ENCODE measurements at regions not wholly inside any gene's neighbourhood (a gene's known extent, or its start where the extent isn't known, plus 50 kb on each side); places are given as distances from the start of the nearest gene placed in this dataset.
A peak's percentile ranks its signal among the peaks of the same experiment; 100 is the strongest.

DNA sequence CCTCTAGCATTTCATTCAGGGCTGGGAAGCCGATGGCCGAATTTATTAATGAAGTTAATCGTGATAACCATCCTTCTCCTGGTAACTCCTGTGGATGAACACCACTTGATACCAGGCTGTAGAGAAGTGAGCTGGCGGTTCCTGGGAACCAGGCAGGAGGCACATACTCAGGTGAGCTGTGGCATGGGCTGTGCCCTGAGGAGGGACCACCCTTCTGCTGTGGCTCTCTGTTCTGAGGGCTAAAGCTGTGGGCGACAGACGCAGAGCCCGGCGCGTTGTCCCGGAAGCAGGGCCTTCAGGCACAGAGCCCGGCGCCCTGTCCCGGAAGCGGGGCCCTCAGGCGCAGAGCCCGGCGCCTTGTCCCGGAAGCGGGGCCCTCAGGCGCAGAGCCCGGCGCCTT, 462.3 kb upstream of the SALL3 start:
- H3K36me3 ChIP-seq, result no peaks in the 10 kb centered on the region
- H3K9me3 ChIP-seq, result no peaks in the 10 kb centered on the region
- 88 to 91% methylated on average over 22 of the region's 22 CpGs for WGBS, 2 donors
- no peaks in the 10 kb centered on the region for H3K4me1 ChIP-seq
- H3K27me3 ChIP-seq, result peaks cover 0 to 4% (median 0%) of the 10 kb centered on the region in 3 donors
- intact Hi-C loops (cut with DNase I), result no loop called here
- no peak overlapping the region for H3K27ac ChIP-seq
- TF ChIP-seq CTCF (IDR thresholded peaks at IDR 0.05) (no peak), POLR2AphosphoS5 (IDR thresholded peaks at IDR 0.05) (no peak), EP300 (IDR thresholded peaks at IDR 0.05) (no peak), POLR2A (IDR thresholded peaks at IDR 0.05) (no peak)
- H3K4me3 ChIP-seq, result no peak overlapping the region
- no peak for DNase-seq

DNA sequence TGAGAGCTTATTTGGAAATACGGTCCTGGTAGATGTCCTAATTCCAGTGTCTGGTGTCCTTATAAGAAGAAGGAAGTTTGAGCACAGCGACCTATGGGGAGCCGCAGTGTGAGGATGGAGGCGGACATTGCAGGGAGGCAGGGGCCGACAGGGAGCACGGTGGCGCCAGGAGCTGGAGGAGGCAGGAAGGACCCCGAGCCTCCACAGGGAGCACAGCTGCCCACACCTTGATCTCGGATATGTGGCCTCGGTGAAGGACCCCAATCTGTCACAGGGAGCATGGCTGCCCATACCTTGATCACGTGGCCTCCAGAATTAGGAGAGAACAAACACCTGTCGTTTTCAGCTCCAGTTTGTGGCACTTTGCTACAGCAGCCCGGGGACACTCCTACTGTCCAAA, 461.6 kb upstream of the SALL3 start:
- 80 to 85% methylated on average over 13 of the region's 13 CpGs for WGBS, 2 donors
- no peaks in the 10 kb centered on the region for H3K9me3 ChIP-seq
- no peak for TF ChIP-seq CTCF (IDR thresholded peaks at IDR 0.05)
- no peak for TF ChIP-seq POLR2A (IDR thresholded peaks at IDR 0.05)
- TF ChIP-seq EP300 (IDR thresholded peaks at IDR 0.05), result no peak
- TF ChIP-seq POLR2AphosphoS5 (IDR thresholded peaks at IDR 0.05), result no peak
- H3K4me3 ChIP-seq, result no peak overlapping the region
- no peaks in the 10 kb centered on the region for H3K4me1 ChIP-seq
- no peak overlapping the region for H3K27ac ChIP-seq
- DNase-seq, result no peak
- peaks cover 0 to 4% (median 0%) of the 10 kb centered on the region in 3 donors for H3K27me3 ChIP-seq
- no peaks in the 10 kb centered on the region for H3K36me3 ChIP-seq
- intact Hi-C loops (cut with DNase I), result no loop called here

DNA sequence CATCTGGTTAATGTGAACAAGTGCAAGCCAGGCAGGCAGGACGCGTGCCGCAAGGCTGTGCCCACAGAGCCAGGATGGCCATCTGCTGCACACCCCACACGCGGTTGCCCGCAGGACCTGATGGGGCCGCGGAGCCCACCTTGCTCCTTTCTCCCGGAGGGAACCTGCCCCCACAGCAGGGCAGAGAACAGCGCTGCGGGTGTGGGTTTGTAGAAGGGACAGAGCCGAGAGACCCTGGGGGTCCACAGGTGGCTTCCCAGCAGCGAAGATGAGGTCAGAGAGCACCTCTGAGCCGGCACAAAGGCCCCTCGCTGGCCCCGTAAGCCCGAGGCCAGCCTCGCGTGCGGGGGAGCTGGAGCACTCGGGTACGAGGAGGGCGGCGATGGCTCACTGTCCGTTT, 460.8 kb upstream of the SALL3 start:
- Histone ChIP-seq H3K36me3 (no peaks in the 10 kb centered on the region), H3K4me1 (no peaks in the 10 kb centered on the region), H3K4me3 (no peak overlapping the region), H3K27ac (no peak overlapping the region), H3K27me3 (peaks cover 0 to 4% (median 0%) of the 10 kb centered on the region in 3 donors), H3K9me3 (no peaks in the 10 kb centered on the region)
- TF ChIP-seq CTCF (IDR thresholded peaks at IDR 0.05) (no peak), EP300 (IDR thresholded peaks at IDR 0.05) (no peak), POLR2AphosphoS5 (IDR thresholded peaks at IDR 0.05) (no peak)
- DNase-seq, result peak; percentile 60
- intact Hi-C loops (cut with DNase I), result no loop called here
- 89 to 93% methylated on average over 25 of the region's 25 CpGs for WGBS, 2 donors

DNA sequence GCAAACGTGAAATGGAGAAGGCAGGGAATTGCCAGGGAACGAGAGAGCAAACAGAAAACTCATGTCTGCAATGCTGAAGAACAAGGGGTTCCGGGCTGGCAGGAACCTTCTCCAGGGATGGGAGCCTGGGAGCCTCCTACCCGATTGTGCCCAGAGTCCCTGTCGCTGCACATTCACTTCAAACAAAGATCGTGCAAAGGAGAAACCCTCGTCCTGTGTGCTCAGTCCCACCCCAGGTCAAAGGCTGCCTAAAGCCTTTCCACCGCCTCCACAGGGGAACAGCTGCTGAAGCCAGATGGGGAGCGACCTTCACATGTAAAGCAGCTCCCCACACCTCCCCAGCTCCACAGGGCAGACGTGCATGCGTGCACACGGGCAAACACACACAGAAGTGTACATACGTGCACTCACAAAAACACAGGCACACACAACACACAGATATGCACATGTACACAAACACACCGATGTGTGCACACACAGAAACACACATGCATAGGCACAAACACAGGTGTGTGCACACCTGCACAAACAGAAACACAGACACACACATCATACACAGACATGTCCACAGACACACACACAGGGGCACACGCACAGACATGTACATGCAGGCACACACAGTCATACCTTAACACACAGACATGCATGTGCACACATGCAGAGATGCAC, 460.1 kb upstream of the SALL3 start:
- H3K27me3 ChIP-seq, result peaks cover 0 to 5% (median 0%) of the 10 kb centered on the region in 3 donors
- WGBS, 2 donors, result 64 to 80% methylated on average over 15 of the region's 15 CpGs
- no peak for DNase-seq
- H3K4me3 ChIP-seq, result no peak overlapping the region
- no peak overlapping the region for H3K27ac ChIP-seq
- H3K36me3 ChIP-seq, result no peaks in the 10 kb centered on the region
- no peaks in the 10 kb centered on the region for H3K9me3 ChIP-seq
- intact Hi-C loops (cut with DNase I), result no loop called here
- no peaks in the 10 kb centered on the region for H3K4me1 ChIP-seq
- TF ChIP-seq CTCF (IDR thresholded peaks at IDR 0.05) (no peak), POLR2A (IDR thresholded peaks at IDR 0.05) (no peak), POLR2AphosphoS5 (IDR thresholded peaks at IDR 0.05) (no peak), EP300 (IDR thresholded peaks at IDR 0.05) (no peak)

GRCh38 chr18:78521136-78521535, 458.5 kb upstream of the SALL3 start:
- Histone ChIP-seq H3K4me1 (no peaks in the 10 kb centered on the region), H3K4me3 (no peak overlapping the region), H3K27me3 (peaks cover 0 to 7% (median 0%) of the 10 kb centered on the region in 3 donors), H3K36me3 (no peaks in the 10 kb centered on the region), H3K27ac (no peak overlapping the region), H3K9me3 (no peaks in the 10 kb centered on the region)
- WGBS, 2 donors, result 81 to 83% methylated on average over 11 of the region's 11 CpGs
- TF ChIP-seq CTCF (IDR thresholded peaks at IDR 0.05), result no peak
- TF ChIP-seq POLR2A (IDR thresholded peaks at IDR 0.05), result no peak
- no peak for TF ChIP-seq POLR2AphosphoS5 (IDR thresholded peaks at IDR 0.05)
- no peak for TF ChIP-seq EP300 (IDR thresholded peaks at IDR 0.05)
- intact Hi-C loops (cut with DNase I), result no loop called here
- DNase-seq, result no peak

Data from sigmoid colon (tissue), 6 donors.